Endothelial cell of umbilical vein (primary cell): ENCODE measurements at regions not wholly inside any gene's neighbourhood (a gene's known extent, or its start where the extent isn't known, plus 50 kb on each side); places are given as distances from the start of the nearest gene placed in this dataset.

Experiments used
- EZH2 ChIP-seq: IDR thresholded peaks from 2 replicates; pipeline ENCODE4 v1.6.1; 2012; ENCODE audit warnings: borderline replicate concordance, low read depth, mild to moderate bottlenecking, moderate library complexity, low read length, inconsistent platforms; ENCODE audit not compliant: severe bottlenecking
- FOS ChIP-seq: IDR thresholded peaks from 2 replicates; pipeline ENCODE4 v1.6.1; 2011; ENCODE audit warnings: mild to moderate bottlenecking, low read length, moderate library complexity, borderline replicate concordance; ENCODE audit not compliant: insufficient read depth
- JUN ChIP-seq: IDR thresholded peaks from 2 replicates; pipeline ENCODE4 v1.6.1; 2011; ENCODE audit warnings: borderline replicate concordance, low read depth; ENCODE audit not compliant: insufficient read length, insufficient read depth
- POLR2A ChIP-seq: IDR thresholded peaks from 2 replicates; pipeline ENCODE4 v1.6.1; 2012; ENCODE audit warnings: low read depth, mild to moderate bottlenecking, control low read depth, low read length
- POLR2AphosphoS5 ChIP-seq: IDR thresholded peaks from 2 replicates; pipeline ENCODE4 v1.6.1; 2012; ENCODE audit warnings: low read depth, mild to moderate bottlenecking, control low read depth, low read length, moderate library complexity; ENCODE audit not compliant: insufficient read depth
- TF ChIP-seq, protein P1 (sequence below), 2 donors: IDR thresholded peaks; 1 replicate in 1 of 2; 2 replicates in 1 of 2; pipeline ENCODE4 v1.5.1; 2011; ENCODE audit warnings: low read length in 2 of 2, mild to moderate bottlenecking in 2 of 2, moderate library complexity in 2 of 2, control low read depth in 1 of 2, inconsistent platforms in 1 of 2, low read depth in 1 of 2; ENCODE audit not compliant: insufficient read depth in 1 of 2; ENCODE audit errors: extremely low read depth in 1 of 2

GRCh38 chr9:86819552-86819951 lies 127.8 kb downstream of the GAS1 start:
- no peak for TF ChIP-seq POLR2A
- TF ChIP-seq, protein P1, sequence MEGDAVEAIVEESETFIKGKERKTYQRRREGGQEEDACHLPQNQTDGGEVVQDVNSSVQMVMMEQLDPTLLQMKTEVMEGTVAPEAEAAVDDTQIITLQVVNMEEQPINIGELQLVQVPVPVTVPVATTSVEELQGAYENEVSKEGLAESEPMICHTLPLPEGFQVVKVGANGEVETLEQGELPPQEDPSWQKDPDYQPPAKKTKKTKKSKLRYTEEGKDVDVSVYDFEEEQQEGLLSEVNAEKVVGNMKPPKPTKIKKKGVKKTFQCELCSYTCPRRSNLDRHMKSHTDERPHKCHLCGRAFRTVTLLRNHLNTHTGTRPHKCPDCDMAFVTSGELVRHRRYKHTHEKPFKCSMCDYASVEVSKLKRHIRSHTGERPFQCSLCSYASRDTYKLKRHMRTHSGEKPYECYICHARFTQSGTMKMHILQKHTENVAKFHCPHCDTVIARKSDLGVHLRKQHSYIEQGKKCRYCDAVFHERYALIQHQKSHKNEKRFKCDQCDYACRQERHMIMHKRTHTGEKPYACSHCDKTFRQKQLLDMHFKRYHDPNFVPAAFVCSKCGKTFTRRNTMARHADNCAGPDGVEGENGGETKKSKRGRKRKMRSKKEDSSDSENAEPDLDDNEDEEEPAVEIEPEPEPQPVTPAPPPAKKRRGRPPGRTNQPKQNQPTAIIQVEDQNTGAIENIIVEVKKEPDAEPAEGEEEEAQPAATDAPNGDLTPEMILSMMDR (IDR thresholded peaks at IDR 0.05; ENCODE audit: extremely low read depth in 1 of 2, insufficient read depth in 1 of 2, low read depth in 1 of 2, low read length in 2 of 2), result no peak
- TF ChIP-seq EZH2, result no peak
- TF ChIP-seq POLR2AphosphoS5, result no peak
- no peak for TF ChIP-seq FOS
- no peak for TF ChIP-seq JUN
